Spleen (tissue), 11 donors: ENCODE measurements at regions not wholly inside any gene's neighbourhood (a gene's known extent, or its start where the extent isn't known, plus 50 kb on each side); places are given as distances from the start of the nearest gene placed in this dataset.

Source experiments
- DNase-seq: peaks from one replicate; pipeline ENCODE4 v3.0.0-alpha.2; 2020
- H3K27ac ChIP-seq, 8 donors: fragments of 200-600 bp; sonication (generic) in 7 of 8; 1 replicate in 4 of 8; 2 replicates in 4 of 8; pipeline versions ENCODE4 v1.5.0 to v1.8.0; 2016 to 2021; ENCODE audit warnings: inconsistent platforms in 4 of 8, mild to moderate bottlenecking in 4 of 8, moderate library complexity in 1 of 8
- H3K27me3 ChIP-seq, 7 donors: fragments of 200-600 bp; sonication (generic) in 6 of 7; replicated peaks in 1 of 7; 1 replicate in 4 of 7; 2 replicates in 3 of 7; pipeline versions ENCODE4 v1.5.0 to v1.8.0; 2016 to 2021; ENCODE audit warnings: inconsistent platforms in 3 of 7, mild to moderate bottlenecking in 1 of 7
- H3K36me3 ChIP-seq, 6 donors: fragments of 200-600 bp; sonication (generic) in 5 of 6; 1 replicate in 4 of 6; 2 replicates in 2 of 6; pipeline versions ENCODE4 v1.5.0 to v1.8.0; 2016 to 2021; ENCODE audit warnings: inconsistent platforms in 2 of 6
- H3K4me1 ChIP-seq, 6 donors: fragments of 200-600 bp; sonication (generic) in 5 of 6; 1 replicate in 3 of 6; 2 replicates in 3 of 6; pipeline versions ENCODE4 v1.5.0 to v1.8.0; 2016 to 2021; ENCODE audit warnings: inconsistent platforms in 3 of 6
- H3K4me3 ChIP-seq, 8 donors: fragments of 200-600 bp; sonication (generic) in 7 of 8; 1 replicate in 4 of 8; 2 replicates in 4 of 8; pipeline versions ENCODE4 v1.5.0 to v1.8.0; 2016 to 2021; ENCODE audit warnings: inconsistent platforms in 4 of 8, mild to moderate bottlenecking in 4 of 8, moderate library complexity in 2 of 8
- H3K9me3 ChIP-seq, 8 donors: fragments of 200-600 bp; sonication (generic) in 7 of 8; 1 replicate in 4 of 8; 2 replicates in 4 of 8; pipeline versions ENCODE4 v1.5.0 to v1.8.0; 2016 to 2021; ENCODE audit warnings: inconsistent platforms in 4 of 8
- CTCF ChIP-seq, 11 experiments: fragments of 200-600 bp in 7 of 11; fragments of 450-650 bp in 4 of 11; sonication (generic) in 4 of 11; IDR thresholded peaks in 8 of 11; conservative IDR thresholded peaks in 3 of 11; 1 replicate in 7 of 11; 2 replicates in 4 of 11; pipeline versions ENCODE4 v1.4.0 to v1.8.0; 2016 to 2021; ENCODE audit warnings: antibody characterized with exemption in 11 of 11, inconsistent platforms in 4 of 11, mild to moderate bottlenecking in 1 of 11
- POLR2A ChIP-seq, 3 donors: fragments of 450-650 bp; IDR thresholded peaks; one replicate each; pipeline ENCODE4 v1.5.1; 2017; ENCODE audit warnings: antibody characterized with exemption in 3 of 3, mild to moderate bottlenecking in 1 of 3
- POLR2AphosphoS5 ChIP-seq, 3 donors: sonication (generic); formaldehyde crosslinking; IDR thresholded peaks; one replicate each; pipeline ENCODE4 v1.5.1; 2017; ENCODE audit warnings: antibody characterized with exemption in 3 of 3
- WGBS, 5 donors: extraction: QIAGEN DNeasy Blood & Tissue Kit in 3 of 5; methylation state at CpG; one replicate each; pipeline versions ENCODE4 v1.1.5 to v1.1.7; 2013 to 2018; 5-methylcytosine and 5-hydroxymethylcytosine counted together
- intact Hi-C: fragments of 100-400 bp; cut with DNase I; formaldehyde crosslinking; loops from one replicate; pipeline ENCODE4 v1.15.0; 2023; ENCODE audit warnings: low total_unique reads
- donor health status: healthy with polysubstance abuse.
- donor health status: DM: no; HTN: no; CAD: no; lungs with moderate emphysema.
- donor health status: DM: no; HTN: no; CAD: no.
- donor health status: Bipolar disorder and iron deficiency.
- donor health status: healthy.
- donor health status: DM: no; HTN: no; CAD: no.
- donor health status: DM: yes; HTN: yes; CAD: no.

DNA sequence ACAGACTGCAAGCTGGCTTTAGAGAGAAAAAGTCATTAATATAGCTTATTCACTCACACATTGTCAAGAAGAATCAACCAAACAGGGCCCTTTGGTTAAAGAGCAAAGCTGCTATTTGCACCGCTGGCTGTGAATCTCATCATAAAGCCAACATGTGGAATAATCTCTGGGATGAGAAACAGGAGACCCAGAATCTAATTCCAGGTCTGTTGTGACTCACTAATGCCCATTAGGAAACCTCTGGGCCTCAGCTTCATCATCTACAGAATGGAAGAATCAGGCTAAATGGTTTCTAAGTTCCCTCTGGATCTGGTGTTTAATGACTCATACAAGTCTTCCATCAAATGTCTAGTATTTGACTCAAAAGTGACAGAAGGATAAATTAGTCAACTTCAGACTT, 591.7 kb upstream of the DDX18 start:
- H3K36me3 ChIP-seq: no peaks in the 10 kb centered on the region
- WGBS, 5 donors: 69 to 89% (median 79%) methylated on average over 1 of the region's 1 CpG
- peaks cover 0 to 30% (median 12%) of the 10 kb centered on the region in 8 donors for H3K9me3 ChIP-seq
- TF ChIP-seq POLR2AphosphoS5 (IDR thresholded peaks at IDR 0.05) (no peak), POLR2A (IDR thresholded peaks at IDR 0.05) (no peak), CTCF (IDR thresholded peaks at IDR 0.05 in 8 of 11, conservative IDR thresholded peaks at IDR 0.05 in 3 of 11) (no peak)
- H3K27me3 ChIP-seq: no peaks in the 10 kb centered on the region
- H3K27ac ChIP-seq: no peak overlapping the region
- DNase-seq: no peak
- H3K4me3 ChIP-seq: no peak overlapping the region
- intact Hi-C loops: no loop called here
- H3K4me1 ChIP-seq: no peaks in the 10 kb centered on the region

DNA sequence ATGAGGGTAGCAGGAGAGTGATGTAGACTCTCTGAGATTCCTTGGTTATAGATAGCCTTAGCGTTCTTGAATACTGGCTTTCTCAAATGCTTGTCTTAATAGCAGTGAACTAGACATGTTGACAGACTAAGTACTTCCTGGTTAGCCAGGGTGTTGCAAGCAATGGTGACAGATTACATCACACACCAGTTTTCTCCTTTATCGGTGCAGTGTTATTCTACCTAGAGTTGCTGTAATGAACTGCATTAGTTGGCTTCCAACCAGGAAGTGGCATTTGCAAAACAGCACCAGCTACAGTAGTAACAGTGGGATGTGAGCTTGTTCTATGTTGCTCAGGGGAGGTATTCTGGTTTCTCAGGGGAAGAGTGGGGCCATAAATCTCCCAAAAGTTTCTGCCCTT, 582.2 kb upstream of the DDX18 start:
- H3K36me3 ChIP-seq: no peaks in the 10 kb centered on the region
- no peak overlapping the region for H3K4me3 ChIP-seq
- 63 to 75% (median 64%) methylated on average over 2 of the region's 2 CpGs for WGBS, 5 donors
- intact Hi-C loops: no loop called here
- H3K27ac ChIP-seq: no peak overlapping the region
- H3K9me3 ChIP-seq: peaks cover 0 to 64% (median 29%) of the 10 kb centered on the region in 8 donors
- no peak for DNase-seq
- no peaks in the 10 kb centered on the region for H3K27me3 ChIP-seq
- no peak for TF ChIP-seq POLR2A (IDR thresholded peaks at IDR 0.05)
- TF ChIP-seq POLR2AphosphoS5 (IDR thresholded peaks at IDR 0.05): no peak
- TF ChIP-seq CTCF (IDR thresholded peaks at IDR 0.05 in 8 of 11, conservative IDR thresholded peaks at IDR 0.05 in 3 of 11): no peak
- H3K4me1 ChIP-seq: no peaks in the 10 kb centered on the region

GRCh38 chr2:117257362-117257761, 557.1 kb upstream of the DDX18 start:
- Histone ChIP-seq H3K36me3 (no peaks in the 10 kb centered on the region), H3K27ac (no peak overlapping the region), H3K4me1 (no peaks in the 10 kb centered on the region), H3K4me3 (no peak overlapping the region), H3K27me3 (no peaks in the 10 kb centered on the region), H3K9me3 (peaks cover 0 to 23% (median 6%) of the 10 kb centered on the region in 8 donors)
- 64 to 75% (median 68%) methylated on average over 6 of the region's 6 CpGs for WGBS, 5 donors
- intact Hi-C loops: no loop called here
- DNase-seq: no peak
- TF ChIP-seq POLR2A (IDR thresholded peaks at IDR 0.05) (no peak), CTCF (IDR thresholded peaks at IDR 0.05 in 8 of 11, conservative IDR thresholded peaks at IDR 0.05 in 3 of 11) (no peak), POLR2AphosphoS5 (IDR thresholded peaks at IDR 0.05) (no peak)

- no peaks in the 10 kb centered on the region for H3K4me1 ChIP-seq
- TF ChIP-seq CTCF (IDR thresholded peaks at IDR 0.05 in 8 of 11, conservative IDR thresholded peaks at IDR 0.05 in 3 of 11) (no peak), POLR2AphosphoS5 (IDR thresholded peaks at IDR 0.05) (no peak), POLR2A (IDR thresholded peaks at IDR 0.05) (no peak)
- no peaks in the 10 kb centered on the region for H3K27me3 ChIP-seq
- DNase-seq: no peak
- H3K27ac ChIP-seq: no peak overlapping the region
- peaks cover 0 to 25% (median 5%) of the 10 kb centered on the region in 8 donors for H3K9me3 ChIP-seq
- intact Hi-C loops: no loop called here
- H3K36me3 ChIP-seq: no peaks in the 10 kb centered on the region
- H3K4me3 ChIP-seq: no peak overlapping the region
- WGBS, 5 donors: 6 to 39% (median 20%) methylated on average over 1 of the region's 1 CpG
Measured at GRCh38 chr2:117269574-117269973, 544.9 kb upstream of the DDX18 start.
